H1 (cell line): ENCODE measurements at regions not wholly inside any gene's neighbourhood (a gene's known extent, or its start where the extent isn't known, plus 50 kb on each side); places are given as distances from the start of the nearest gene placed in this dataset.

Experiments
- CTCF ChIA-PET: fragments of 300-600 bp; sonication (Branson Sonifier 250); formaldehyde crosslinking; loops from one replicate; lab custom pipeline; 2021; ENCODE audit not compliant: partially characterized antibody; lab: Charles Lee
- POLR2A ChIA-PET: fragments of 300-600 bp; sonication (Branson Sonifier 250); formaldehyde crosslinking; loops from one replicate; lab custom pipeline; 2021; ENCODE audit warnings: inconsistent platforms; ENCODE audit not compliant: partially characterized antibody; lab: Charles Lee
- DNase-seq, 2 experiments: peaks; one replicate each; pipeline versions ENCODE4 v3.0.0 to v3.0.0-alpha.2; 2010 to 2022; ENCODE audit warnings: low spot score in 2 of 2, low read depth in 1 of 2, mixed read lengths in 1 of 2
- FAIRE-seq: peaks from 2 replicates; lab custom pipeline; 2011; peaks lifted over from hg19 to GRCh38; lab: Jason Lieb, UNC
- H2AFZ ChIP-seq: 2 replicates; pipeline ENCODE4 v1.8.1; 2012; ENCODE audit warnings: low read length, inconsistent platforms
- H2AK5ac ChIP-seq: 2 replicates; pipeline ENCODE4 v1.6.1; 2013; ENCODE audit warnings: low read depth, low read length
- H2BK120ac ChIP-seq: replicated peaks from 2 replicates; pipeline ENCODE3; 2013; ENCODE audit warnings: low read depth, low read length, inconsistent platforms
- H2BK12ac ChIP-seq: 2 replicates; pipeline ENCODE4 v1.6.1; 2013; ENCODE audit warnings: low read depth, low read length
- H2BK15ac ChIP-seq: 2 replicates; pipeline ENCODE4 v1.6.1; 2013; ENCODE audit warnings: low read length
- H2BK20ac ChIP-seq: 2 replicates; pipeline ENCODE4 v1.6.1; 2013; ENCODE audit warnings: low read length
- H2BK5ac ChIP-seq: 2 replicates; pipeline ENCODE4 v1.6.1; 2013; ENCODE audit warnings: low read depth, low read length
- H3K14ac ChIP-seq: 2 replicates; pipeline ENCODE4 v1.6.1; 2013; ENCODE audit warnings: inconsistent platforms; ENCODE audit not compliant: insufficient read length
- H3K18ac ChIP-seq: 2 replicates; pipeline ENCODE4 v1.6.1; 2013; ENCODE audit warnings: low read length; ENCODE audit errors: extremely low read depth
- H3K23ac ChIP-seq: 2 replicates; pipeline ENCODE4 v1.6.1; 2013; ENCODE audit warnings: inconsistent platforms; ENCODE audit not compliant: insufficient read length
- H3K23me2 ChIP-seq: 2 replicates; pipeline ENCODE4 v1.6.1; 2013; ENCODE audit warnings: low read depth, low read length
- H3K27ac ChIP-seq: 2 replicates; pipeline ENCODE4 v1.6.1; 2011; ENCODE audit warnings: low read depth, low read length, inconsistent platforms
- H3K27me3 ChIP-seq, 4 experiments: replicated peaks in 1 of 4; 1 replicate in 1 of 4; 2 replicates in 3 of 4; pipeline versions ENCODE4 v1.6.1 to v1.8.1; 2011 to 2013; ENCODE audit warnings: low read length in 3 of 4, mild to moderate bottlenecking in 3 of 4, inconsistent platforms in 2 of 4, mixed read lengths in 2 of 4, moderate library complexity in 1 of 4; ENCODE audit not compliant: control insufficient read depth in 3 of 4, insufficient read depth in 3 of 4; ENCODE audit errors: extremely low read depth in 1 of 4
- H3K36me3 ChIP-seq, 4 experiments: 2 replicates each; pipeline versions ENCODE4 v1.6.1 to v1.8.1; 2011 to 2013; ENCODE audit warnings: mild to moderate bottlenecking in 4 of 4, low read length in 3 of 4, moderate library complexity in 2 of 4, control low read depth in 1 of 4, inconsistent platforms in 1 of 4; ENCODE audit not compliant: insufficient read depth in 4 of 4, control insufficient read depth in 2 of 4
- H3K4ac ChIP-seq: replicated peaks from 2 replicates; pipeline ENCODE3; 2013; ENCODE audit warnings: low read length, low read depth, mixed read lengths, inconsistent platforms; ENCODE audit not compliant: insufficient read length
- H3K4me1 ChIP-seq, 4 experiments: replicated peaks in 1 of 4; 1 replicate in 1 of 4; 2 replicates in 3 of 4; pipeline versions ENCODE4 v1.6.1 to v1.8.1; 2011 to 2013; ENCODE audit warnings: low read length in 3 of 4, inconsistent platforms in 2 of 4, mixed read lengths in 1 of 4; ENCODE audit not compliant: insufficient read depth in 4 of 4, control insufficient read depth in 3 of 4
- H3K4me2 ChIP-seq, 2 experiments: 2 replicates each; pipeline versions ENCODE4 v1.6.1 to v1.8.1; 2011 to 2013; ENCODE audit warnings: low read depth in 2 of 2, low read length in 2 of 2, control low read depth in 1 of 2, inconsistent platforms in 1 of 2, mild to moderate bottlenecking in 1 of 2; ENCODE audit not compliant: insufficient read depth in 1 of 2
- H3K4me3 ChIP-seq, 4 experiments: fragments of 200-600, 300-600 bp in 1 of 4; sonication (generic), shearing (Covaris generic), sonication (Bioruptor Twin) in 1 of 4; 2 replicates each; pipeline versions ENCODE4 v1.5.1 to v1.8.1; 2011 to 2016; ENCODE audit warnings: low read length in 4 of 4, low read depth in 3 of 4, control low read depth in 2 of 4, inconsistent platforms in 2 of 4, mild to moderate bottlenecking in 2 of 4, mixed read lengths in 1 of 4, moderate library complexity in 1 of 4; ENCODE audit not compliant: insufficient read depth in 2 of 4; ENCODE audit errors: extremely low read depth in 1 of 4
- H3K56ac ChIP-seq: replicated peaks from 2 replicates; pipeline ENCODE3; 2013; ENCODE audit warnings: low read depth, mild to moderate bottlenecking, mixed read lengths, low read length, inconsistent platforms; ENCODE audit not compliant: insufficient read length
- H3K79me1 ChIP-seq: 2 replicates; pipeline ENCODE4 v1.6.1; 2013; ENCODE audit warnings: low read depth, low read length, control low read depth
- H3K79me2 ChIP-seq, 2 experiments: 2 replicates each; pipeline versions ENCODE4 v1.6.1 to v1.8.1; 2012 to 2013; ENCODE audit warnings: low read length in 2 of 2, mild to moderate bottlenecking in 2 of 2, inconsistent platforms in 1 of 2; ENCODE audit not compliant: insufficient read depth in 2 of 2, control insufficient read depth in 1 of 2
- H3K9ac ChIP-seq, 4 experiments: replicated peaks in 1 of 4; 1 replicate in 1 of 4; 2 replicates in 3 of 4; pipeline versions ENCODE4 v1.6.1 to v1.8.1; 2011 to 2013; ENCODE audit warnings: low read depth in 3 of 4, low read length in 3 of 4, control low read depth in 2 of 4, mild to moderate bottlenecking in 2 of 4, moderate library complexity in 2 of 4, inconsistent platforms in 1 of 4; ENCODE audit errors: extremely low read depth in 1 of 4
- H3K9me3 ChIP-seq, 2 experiments: 2 replicates each; pipeline versions ENCODE4 v1.6.1 to v1.8.1; 2012 to 2013; ENCODE audit warnings: mild to moderate bottlenecking in 2 of 2, moderate library complexity in 2 of 2, control low read depth in 1 of 2, inconsistent platforms in 1 of 2, low read depth in 1 of 2, low read length in 1 of 2, mixed read lengths in 1 of 2; ENCODE audit not compliant: insufficient read depth in 2 of 2
- H4K20me1 ChIP-seq, 2 experiments: replicated peaks in 1 of 2; 2 replicates each; pipeline versions ENCODE3 to v1.8.1; 2011 to 2013; ENCODE audit warnings: inconsistent platforms in 2 of 2, low read length in 2 of 2, mild to moderate bottlenecking in 1 of 2; ENCODE audit not compliant: insufficient read depth in 2 of 2, control insufficient read depth in 1 of 2
- H4K5ac ChIP-seq: 2 replicates; pipeline ENCODE4 v1.6.1; 2013; ENCODE audit warnings: low read length, low read depth, mixed read lengths, inconsistent platforms; ENCODE audit not compliant: insufficient read length
- H4K8ac ChIP-seq: 2 replicates; pipeline ENCODE4 v1.8.0; 2013; ENCODE audit warnings: mild to moderate bottlenecking, moderate library complexity, low read length, inconsistent platforms; ENCODE audit not compliant: insufficient read depth; ENCODE audit errors: extremely low read depth
- H4K91ac ChIP-seq: replicated peaks from 2 replicates; pipeline ENCODE3; 2013; ENCODE audit warnings: low read length, mixed read lengths, inconsistent platforms; ENCODE audit not compliant: insufficient read length
- CTBP2 ChIP-seq: IDR thresholded peaks from 2 replicates; pipeline ENCODE4 v1.7.0; 2011; ENCODE audit warnings: borderline replicate concordance, mild to moderate bottlenecking, moderate library complexity, mixed read lengths, low read length; ENCODE audit not compliant: insufficient read depth, insufficient read length
- EP300 ChIP-seq, 2 experiments: IDR thresholded peaks; 1 replicate in 1 of 2; 2 replicates in 1 of 2; pipeline ENCODE4 v1.6.1; 2011 to 2012; ENCODE audit warnings: low read depth in 2 of 2, low read length in 2 of 2, mild to moderate bottlenecking in 2 of 2, borderline replicate concordance in 1 of 2, inconsistent platforms in 1 of 2, moderate library complexity in 1 of 2
- GTF2F1 ChIP-seq: IDR thresholded peaks from 2 replicates; pipeline ENCODE4 v1.6.1; 2012; ENCODE audit warnings: low read depth, low read length, improper control_type of control experiment, borderline replicate concordance
- HDAC2 ChIP-seq, 2 experiments: fragments of 300-600 bp in 1 of 2; sonication (generic) in 1 of 2; IDR thresholded peaks; 2 replicates each; pipeline ENCODE4 v1.6.1; 2011 to 2012; ENCODE audit warnings: low read depth in 2 of 2, low read length in 2 of 2, mild to moderate bottlenecking in 2 of 2, moderate library complexity in 2 of 2, borderline replicate concordance in 1 of 2, inconsistent platforms in 1 of 2
- MAFK ChIP-seq: IDR thresholded peaks from 2 replicates; pipeline ENCODE4 v1.6.1; 2012; ENCODE audit warnings: low read depth, mild to moderate bottlenecking, improper control_type of control experiment, low read length
- PHF8 ChIP-seq: fragments of 200-600 bp; sonication (generic); conservative IDR thresholded peaks from 2 replicates; pipeline ENCODE4 v1.7.1; 2012; ENCODE audit warnings: low read depth, mild to moderate bottlenecking, inconsistent platforms, low read length, moderate library complexity
- POLR2A ChIP-seq, 2 experiments: IDR thresholded peaks; 1 replicate in 1 of 2; 2 replicates in 1 of 2; pipeline ENCODE4 v1.6.1; 2011; ENCODE audit warnings: low read depth in 2 of 2, low read length in 2 of 2, mild to moderate bottlenecking in 2 of 2; ENCODE audit errors: control extremely low read depth in 1 of 2
- POU5F1 ChIP-seq: IDR thresholded peaks from 2 replicates; pipeline ENCODE4 v1.6.1; 2011; ENCODE audit warnings: low read depth, mild to moderate bottlenecking, low read length, moderate library complexity
- RBBP5 ChIP-seq: IDR thresholded peaks from 2 replicates; pipeline ENCODE4 v1.7.1; 2012; ENCODE audit warnings: low read depth, mild to moderate bottlenecking, inconsistent platforms, low read length, moderate library complexity, borderline replicate concordance
- SAP30 ChIP-seq: fragments of 300-600 bp; sonication (generic); IDR thresholded peaks from 2 replicates; pipeline ENCODE4 v1.7.1; 2012; ENCODE audit warnings: low read length, moderate library complexity, mild to moderate bottlenecking, inconsistent platforms; ENCODE audit not compliant: insufficient read depth, insufficient replicate concordance
- SP4 ChIP-seq: IDR thresholded peaks from 2 replicates; pipeline ENCODE4 v1.6.1; 2012; ENCODE audit warnings: low read length, inconsistent platforms
- TAF7 ChIP-seq: optimal IDR thresholded peaks from 2 replicates; pipeline ENCODE3; 2011; ENCODE audit warnings: low read depth, mild to moderate bottlenecking, inconsistent platforms, low read length, moderate library complexity, borderline replicate concordance
- ZNF274 ChIP-seq: IDR thresholded peaks from 2 replicates; pipeline ENCODE4 v1.7.0; 2012; ENCODE audit warnings: low read length, borderline replicate concordance; ENCODE audit errors: extremely low read depth
- WGBS, 2 experiments: shearing (Covaris generic) in 1 of 2; methylation state at CpG; one replicate each; pipeline versions ENCODE4 v1.1.6 to v1.1.7; 2013 to 2015; ENCODE audit warnings: low lambda C conversion rate in 2 of 2, mixed read lengths in 2 of 2, inconsistent platforms in 1 of 2, low coverage in 1 of 2, missing lambda C conversion rate in 1 of 2; ENCODE audit not compliant: insufficient replicate concordance in 2 of 2, insufficient coverage in 1 of 2, insufficient read length in 1 of 2; ENCODE audit errors: extremely low coverage in 1 of 2, missing lambda C conversion rate in 1 of 2; 5-methylcytosine and 5-hydroxymethylcytosine counted together

DNA sequence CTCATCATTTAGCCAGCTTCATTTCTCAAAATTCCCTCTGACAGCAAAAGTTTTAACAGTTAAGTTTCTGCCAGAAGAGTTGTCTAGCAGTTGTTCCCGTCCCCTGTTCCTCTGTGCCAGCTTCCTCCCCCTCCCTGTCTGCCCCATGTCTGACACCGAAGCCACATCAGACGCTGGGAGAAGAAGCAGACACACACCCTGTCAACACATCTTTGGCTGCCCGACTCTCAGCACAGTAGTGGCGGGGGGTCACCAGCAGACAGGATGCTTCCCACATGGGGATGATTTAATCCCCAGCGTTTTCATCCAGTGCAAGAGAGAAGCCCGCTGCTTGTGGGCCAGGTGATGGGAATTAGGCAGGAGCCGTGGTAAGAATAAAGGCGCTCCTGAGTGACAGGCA lies 379.4 kb upstream of the RUNX1 start:
- Histone ChIP-seq H2BK15ac (no peak overlapping the region), H2AK5ac (no peak overlapping the region), H3K9ac (no peak overlapping the region), H2BK20ac (no peak overlapping the region), H3K18ac (no peak overlapping the region), H3K36me3 (peaks cover 0 to 7% (median 0%) of the 10 kb centered on the region in 4 experiments; a peak in 1 of 8 replicates), H4K91ac (no peak overlapping the region), H2BK5ac (no peak overlapping the region), H3K4me3 (no peak overlapping the region), H2AFZ (0 out of 2 replicates have a peak overlapping the region, but pooled peaks have one; percentile 38), H3K79me2 (no peaks in the 10 kb centered on the region), H3K27ac (no peak overlapping the region), H4K5ac (no peak overlapping the region), H3K14ac (no peak overlapping the region), H2BK120ac (no peak overlapping the region), H4K20me1 (no peaks in the 10 kb centered on the region), H3K56ac (no peak overlapping the region), H3K27me3 (no peaks in the 10 kb centered on the region), H4K8ac (no peak overlapping the region), H3K9me3 (peaks cover 9 to 14% of the 10 kb centered on the region in 2 experiments), H3K4ac (no peak overlapping the region), H3K4me2 (no peak overlapping the region; a peak in 1 of 4 replicates), H3K4me1 (peaks cover 0 to 4% (median 3%) of the 10 kb centered on the region in 4 experiments; a peak in 3 of 7 replicates), H2BK12ac (no peak overlapping the region), H3K79me1 (no peaks in the 10 kb centered on the region), H3K23ac (no peak overlapping the region), H3K23me2 (no peaks in the 10 kb centered on the region)
- no peak for DNase-seq
- no peak for FAIRE-seq
- ChIA-PET CTCF (interaction anchor here (0.8 kb wide), 2 partner anchors 10 kb away, joined by 3 read pairs; no protein-coding TSS in a partner anchor), POLR2A (no interaction called here)
- 73% methylated on average over 9 of the region's 9 CpGs; no CpG with 5 or more reads in 1 of the 2 experiments for WGBS, 2 experiments
- TF ChIP-seq SAP30 (no peak), EP300 (IDR thresholded peaks at IDR 0.05; ENCODE audit: borderline replicate concordance in 1 of 2, low read depth in 2 of 2, low read length in 2 of 2) (no peak), POLR2A (IDR thresholded peaks at IDR 0.05; ENCODE audit: control extremely low read depth in 1 of 2, low read depth in 2 of 2, low read length in 2 of 2) (no peak), PHF8 (no peak), GTF2F1 (no peak), MAFK (no peak), CTBP2 (no peak), SP4 (no peak), TAF7 (no peak), HDAC2 (IDR thresholded peaks at IDR 0.05; ENCODE audit: borderline replicate concordance in 1 of 2, low read depth in 2 of 2, low read length in 2 of 2) (no peak), ZNF274 (no peak), RBBP5 (no peak), POU5F1 (no peak)
